ENCODE measurements at regions not wholly inside any gene's neighbourhood (a gene's known extent, or its start where the extent isn't known, plus 50 kb on each side); places are given as distances from the start of the nearest gene placed in this dataset.

- DNase-seq (ENCODE audit: low read depth in 2 of 2): no peak
Observed at GRCh38 chr5:56515011-56515410, 281.9 kb upstream of the ANKRD55 start.

GRCh38 chr5:56514245-56514644, 281.1 kb upstream of the ANKRD55 start:
- DNase-seq (ENCODE audit: low read depth in 2 of 2): no peak

GRCh38 chr5:56513141-56513540, 280.0 kb upstream of the ANKRD55 start:
- no peak for DNase-seq (ENCODE audit: low read depth in 2 of 2)

GRCh38 chr5:56512313-56512996, 279.3 kb upstream of the ANKRD55 start:
- no peak for DNase-seq (ENCODE audit: low read depth in 2 of 2)

GRCh38 chr5:56511326-56511841, 278.3 kb upstream of the ANKRD55 start:
- no peak for DNase-seq (ENCODE audit: low read depth in 2 of 2)

GRCh38 chr5:56508249-56508648, 275.1 kb upstream of the ANKRD55 start:
- DNase-seq (ENCODE audit: low read depth in 2 of 2): no peak

GRCh38 chr5:56507351-56507930, 274.3 kb upstream of the ANKRD55 start:
- DNase-seq (ENCODE audit: low read depth in 2 of 2): no peak

GRCh38 chr5:56506211-56506965, 273.3 kb upstream of the ANKRD55 start:
- DNase-seq (ENCODE audit: low read depth in 2 of 2): no peak

GRCh38 chr5:56503929-56504328, 270.8 kb upstream of the ANKRD55 start:
- no peak for DNase-seq (ENCODE audit: low read depth in 2 of 2)

GRCh38 chr5:56501781-56502557, 268.8 kb upstream of the ANKRD55 start:
- DNase-seq (ENCODE audit: low read depth in 2 of 2): no peak

- no peak for DNase-seq (ENCODE audit: low read depth in 2 of 2)
Observed at GRCh38 chr5:56499901-56500300, 266.8 kb upstream of the ANKRD55 start.

GRCh38 chr5:56499491-56499890, 266.4 kb upstream of the ANKRD55 start:
- DNase-seq (ENCODE audit: low read depth in 2 of 2): no peak

GRCh38 chr5:56498759-56499395, 265.7 kb upstream of the ANKRD55 start:
- no peak for DNase-seq (ENCODE audit: low read depth in 2 of 2)

- DNase-seq (ENCODE audit: low read depth in 2 of 2): no peak
Observed at GRCh38 chr5:56496581-56497063, 263.5 kb upstream of the ANKRD55 start.

- DNase-seq (ENCODE audit: low read depth in 2 of 2): no peak
Observed at GRCh38 chr5:56494300-56494731, 261.2 kb upstream of the ANKRD55 start.

GRCh38 chr5:56493766-56494165, 260.6 kb upstream of the ANKRD55 start:
- no peak for DNase-seq (ENCODE audit: low read depth in 2 of 2)

GRCh38 chr5:56493308-56493707, 260.2 kb upstream of the ANKRD55 start:
- DNase-seq (ENCODE audit: low read depth in 2 of 2): no peak

GRCh38 chr5:56492812-56493211, 259.7 kb upstream of the ANKRD55 start:
- no peak for DNase-seq (ENCODE audit: low read depth in 2 of 2)

- DNase-seq (ENCODE audit: low read depth in 2 of 2): peak; percentile 38 to 53
Observed at GRCh38 chr5:56490971-56491468, 257.9 kb upstream of the ANKRD55 start.

- DNase-seq (ENCODE audit: low read depth in 2 of 2): no peak
Observed at GRCh38 chr5:56489272-56489671, 256.1 kb upstream of the ANKRD55 start.

GRCh38 chr5:56487528-56488115, 254.5 kb upstream of the ANKRD55 start:
- no peak for DNase-seq (ENCODE audit: low read depth in 2 of 2)

Measured in stimulated activated CD4-positive, alpha-beta T cell treated with anti-CD3 and anti-CD28 coated beads, Interleukin-15, amount 100 ng/mL, for 48 hours (primary cell).